ENCODE measurements at regions not wholly inside any gene's neighbourhood (a gene's known extent, or its start where the extent isn't known, plus 50 kb on each side); places are given as distances from the start of the nearest gene placed in this dataset.

GRCh38 chr5:89302102-89302891, 419.3 kb upstream of the MEF2C start:
- no peak for DNase-seq

GRCh38 chr5:89301321-89302025, 418.5 kb upstream of the MEF2C start:
- DNase-seq = no peak

GRCh38 chr5:89300426-89300970, 417.5 kb upstream of the MEF2C start:
- DNase-seq = no peak

GRCh38 chr5:89299998-89300397, 417.0 kb upstream of the MEF2C start:
- DNase-seq = no peak

- DNase-seq = no peak
These were observed 414.1 kb upstream of the MEF2C start for GRCh38 chr5:89297066-89297465.

GRCh38 chr5:89293810-89294209, 410.8 kb upstream of the MEF2C start:
- no peak for DNase-seq

- no peak for DNase-seq
These were observed 409.5 kb upstream of the MEF2C start for GRCh38 chr5:89292487-89292886.

- no peak for DNase-seq
These were observed 406.6 kb upstream of the MEF2C start for GRCh38 chr5:89289604-89290003.

- DNase-seq = no peak
These were observed 405.0 kb upstream of the MEF2C start for GRCh38 chr5:89287964-89288363.

- DNase-seq = no peak
These were observed 403.3 kb upstream of the MEF2C start for GRCh38 chr5:89286320-89286719.

- no peak for DNase-seq
These were observed 400.9 kb upstream of the MEF2C start for GRCh38 chr5:89283728-89284493.

- no peak for DNase-seq
These were observed 399.8 kb upstream of the MEF2C start for GRCh38 chr5:89282554-89283510.

- DNase-seq = peak; percentile 26
These were observed 399.0 kb upstream of the MEF2C start for GRCh38 chr5:89281766-89282553.

- DNase-seq = no peak
These were observed 398.2 kb upstream of the MEF2C start for GRCh38 chr5:89281211-89281610.

- no peak for DNase-seq
These were observed 397.4 kb upstream of the MEF2C start for GRCh38 chr5:89280103-89281037.

GRCh38 chr5:89279391-89280036, 396.5 kb upstream of the MEF2C start:
- DNase-seq = no peak

- no peak for DNase-seq
These were observed 394.8 kb upstream of the MEF2C start for GRCh38 chr5:89277816-89278215.

GRCh38 chr5:89276566-89277305, 393.8 kb upstream of the MEF2C start:
- DNase-seq = no peak

Data from right lung (tissue), 2 donors.